Neural cell (in vitro differentiated cells): ENCODE measurements at regions not wholly inside any gene's neighbourhood (a gene's known extent, or its start where the extent isn't known, plus 50 kb on each side); places are given as distances from the start of the nearest gene placed in this dataset.

Experiments
- CTCF ChIP-seq: fragments of 450-650 bp; IDR thresholded peaks from 2 replicates; pipeline ENCODE4 v1.5.1; 2014; ENCODE audit warnings: antibody characterized with exemption, mild to moderate bottlenecking, moderate library complexity; ENCODE audit not compliant: poor library complexity, severe bottlenecking
- TAF1 ChIP-seq: IDR thresholded peaks from 2 replicates; pipeline ENCODE4 v1.6.1; 2012; ENCODE audit warnings: low read depth

- TF ChIP-seq CTCF (no peak), TAF1 (no peak)
Measured at GRCh38 chr20:48401359-48401758, 426.4 kb downstream of the PREX1 start.
